ENCODE measurements at regions not wholly inside any gene's neighbourhood (a gene's known extent, or its start where the extent isn't known, plus 50 kb on each side); places are given as distances from the start of the nearest gene placed in this dataset.

DNA sequence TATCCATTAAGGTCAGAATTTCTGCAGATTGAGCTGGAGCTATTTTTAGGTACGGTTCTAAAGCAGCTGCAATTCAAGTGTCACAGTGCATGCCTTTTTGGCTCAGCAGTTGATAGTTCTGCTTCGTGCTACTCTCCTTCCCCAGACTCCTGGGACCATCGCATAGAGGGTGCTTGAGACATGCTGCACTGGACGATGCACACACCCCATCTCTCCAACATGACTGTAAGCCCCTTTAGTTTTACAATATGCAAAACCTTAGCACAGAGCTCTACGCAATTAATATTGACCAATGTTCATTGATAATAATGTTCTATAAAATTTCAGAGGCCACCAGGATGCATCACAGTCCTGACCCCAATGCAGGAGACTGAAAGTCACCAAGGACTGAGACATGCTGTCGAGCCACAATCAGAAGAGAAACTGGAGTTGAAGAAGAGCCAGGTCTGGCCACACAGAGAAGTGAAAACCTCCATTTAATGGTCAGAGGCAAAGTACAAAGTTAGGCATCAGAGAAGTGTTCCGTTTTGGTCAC, 120.9 kb upstream of the ZC3H12C start:
- no peak for DNase-seq (ENCODE audit: low spot score)

DNA sequence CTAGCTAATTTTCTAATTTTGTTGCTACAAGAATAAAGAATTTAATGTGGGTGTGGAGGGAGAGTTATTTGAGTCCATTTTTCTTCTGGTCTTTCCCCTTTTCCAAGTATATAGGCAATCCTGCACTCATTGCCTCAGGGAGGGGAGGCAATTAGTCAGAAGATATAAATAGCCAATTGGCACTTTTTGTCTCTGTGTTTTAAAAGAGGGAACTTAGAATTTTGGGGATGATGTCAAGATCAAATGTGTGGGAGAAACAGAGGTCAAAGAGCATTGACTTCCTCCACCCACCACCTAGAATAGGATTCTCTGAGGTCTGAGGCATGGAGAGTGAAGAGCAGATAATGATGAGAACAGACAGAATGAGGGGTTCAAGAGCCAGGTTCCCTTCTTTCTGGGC, 120.3 kb upstream of the ZC3H12C start:
- DNase-seq (ENCODE audit: low spot score) = no peak

DNA sequence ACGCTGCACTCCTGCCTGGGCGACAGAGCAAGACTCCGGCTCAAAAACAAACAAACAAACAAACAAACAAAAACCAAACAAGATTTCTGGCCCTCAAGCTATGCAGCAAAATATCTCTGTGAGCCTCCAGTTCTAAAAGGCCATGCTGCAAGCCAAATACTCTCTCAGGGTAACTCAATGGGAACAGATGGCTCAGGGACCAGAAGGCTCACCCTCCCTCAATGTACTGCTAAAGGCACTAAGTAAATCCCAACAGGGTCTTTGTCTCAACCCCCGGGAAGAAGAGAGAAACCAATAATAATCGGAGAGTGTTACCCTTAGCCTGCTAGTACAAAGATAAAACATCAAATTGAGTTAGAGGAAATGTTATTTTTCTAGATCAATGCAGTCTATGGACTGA, 119.7 kb upstream of the ZC3H12C start:
- DNase-seq (ENCODE audit: low spot score) = no peak

DNA sequence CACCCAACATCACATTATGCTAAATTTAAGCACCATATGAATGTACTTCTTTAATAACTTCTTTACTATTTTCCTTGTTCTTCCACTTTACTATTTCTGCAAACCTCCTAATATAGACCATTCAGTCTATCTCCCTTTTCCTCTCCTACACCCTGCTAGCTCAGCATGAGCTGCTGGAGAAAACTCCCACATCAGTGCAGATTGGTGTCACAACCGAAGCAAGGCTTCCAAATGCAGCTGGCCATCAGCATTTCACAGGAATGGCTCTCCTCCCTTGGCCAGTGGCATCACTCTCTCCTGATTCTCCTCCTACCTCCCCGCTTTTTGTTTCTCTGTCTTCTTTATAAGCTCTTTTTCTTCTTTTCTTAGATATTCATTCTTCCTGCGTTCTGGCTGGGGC, 118.7 kb upstream of the ZC3H12C start:
- DNase-seq (ENCODE audit: low spot score) = no peak

- DNase-seq (ENCODE audit: low spot score) = no peak
These were observed 114.3 kb upstream of the ZC3H12C start for GRCh38 chr11:109978895-109979294.

GRCh38 chr11:109981031-109981636, 112.1 kb upstream of the ZC3H12C start:
- DNase-seq (ENCODE audit: low spot score) = no peak

GRCh38 chr11:109983358-109983757, 109.8 kb upstream of the ZC3H12C start:
- DNase-seq (ENCODE audit: low spot score) = no peak

DNA sequence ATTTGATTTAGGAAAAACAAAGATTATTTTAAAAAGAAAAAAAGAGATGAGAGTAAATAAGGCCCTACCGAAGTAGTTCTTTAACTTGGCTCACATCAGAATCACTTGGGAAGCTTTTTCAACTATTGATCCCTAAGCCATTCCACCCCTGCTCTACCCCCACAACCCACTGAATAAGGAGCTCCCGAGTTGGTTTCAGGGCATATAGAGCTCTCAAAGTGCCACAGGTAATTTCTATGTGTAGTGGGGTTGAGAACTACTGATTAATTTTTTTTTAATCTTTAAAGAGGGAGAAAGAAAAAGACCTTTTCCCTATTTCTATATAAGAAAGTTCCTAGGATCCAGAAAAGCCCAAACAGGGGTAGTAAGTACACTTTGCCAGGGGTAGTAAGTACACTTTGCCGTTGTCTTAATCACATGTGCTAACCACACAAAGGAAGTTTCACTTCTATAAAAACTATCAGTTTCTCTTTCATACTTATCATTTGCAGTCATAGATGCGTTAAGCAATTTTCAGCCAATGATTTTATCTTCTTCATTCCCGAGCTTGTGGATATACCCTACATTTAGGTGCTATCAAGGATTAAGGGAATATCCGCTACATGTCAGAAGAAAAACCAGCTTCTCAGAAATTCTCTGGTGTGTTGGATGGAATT, 108.4 kb upstream of the ZC3H12C start:
- DNase-seq (ENCODE audit: low spot score) = no peak

- no peak for DNase-seq (ENCODE audit: low spot score)
These were observed 106.7 kb upstream of the ZC3H12C start for GRCh38 chr11:109986488-109986887.

DNA sequence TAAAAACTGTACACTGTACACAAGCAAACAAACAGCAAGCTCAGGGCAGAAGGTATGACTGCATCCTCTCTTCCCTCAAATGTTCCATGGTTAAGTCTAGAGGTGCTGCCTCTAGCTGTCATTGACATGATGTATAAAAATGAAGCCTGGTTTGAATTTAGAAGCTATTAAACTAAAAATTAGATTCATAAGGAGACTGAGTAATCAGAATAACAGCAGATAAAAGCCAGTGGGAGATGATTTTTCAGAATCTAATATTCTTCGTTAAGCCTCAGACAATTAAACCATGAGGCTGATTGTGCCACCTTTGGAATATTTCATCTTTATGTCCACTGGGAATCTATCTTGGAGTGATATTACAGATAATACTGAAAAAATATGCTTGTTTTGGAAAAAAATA, 101.4 kb upstream of the ZC3H12C start:
- DNase-seq (ENCODE audit: low spot score) = no peak

- DNase-seq (ENCODE audit: low spot score) = no peak
These were observed 99.4 kb upstream of the ZC3H12C start for GRCh38 chr11:109993786-109994185.

GRCh38 chr11:109994907-109995306, 98.3 kb upstream of the ZC3H12C start:
- no peak for DNase-seq (ENCODE audit: low spot score)

- no peak for DNase-seq (ENCODE audit: low spot score)
These were observed 97.1 kb upstream of the ZC3H12C start for GRCh38 chr11:109996060-109996459.

GRCh38 chr11:109998921-109999320, 94.3 kb upstream of the ZC3H12C start:
- DNase-seq (ENCODE audit: low spot score) = no peak

DNA sequence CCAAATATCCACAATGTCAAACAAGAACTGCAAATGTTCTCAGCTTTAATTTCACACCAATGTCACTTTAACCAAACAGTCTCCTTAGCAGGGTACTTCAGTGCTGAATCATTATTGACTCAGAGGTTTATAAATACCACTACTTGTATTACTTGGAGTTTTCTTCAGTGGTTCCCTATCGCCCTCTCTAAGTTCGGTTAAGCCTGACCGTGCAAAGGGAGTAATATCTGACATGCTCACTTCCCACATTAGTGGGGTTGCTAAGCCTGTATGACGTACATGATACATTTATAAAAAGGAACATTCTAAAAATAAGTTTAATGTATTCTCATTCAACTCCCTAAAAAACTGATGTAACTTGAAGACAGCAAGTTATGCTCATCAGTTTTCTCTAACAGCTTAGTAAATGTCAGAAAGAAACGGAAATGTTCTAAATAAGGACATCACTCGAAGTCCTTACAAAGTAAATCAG, 93.1 kb upstream of the ZC3H12C start:
- DNase-seq (ENCODE audit: low spot score) = no peak

DNA sequence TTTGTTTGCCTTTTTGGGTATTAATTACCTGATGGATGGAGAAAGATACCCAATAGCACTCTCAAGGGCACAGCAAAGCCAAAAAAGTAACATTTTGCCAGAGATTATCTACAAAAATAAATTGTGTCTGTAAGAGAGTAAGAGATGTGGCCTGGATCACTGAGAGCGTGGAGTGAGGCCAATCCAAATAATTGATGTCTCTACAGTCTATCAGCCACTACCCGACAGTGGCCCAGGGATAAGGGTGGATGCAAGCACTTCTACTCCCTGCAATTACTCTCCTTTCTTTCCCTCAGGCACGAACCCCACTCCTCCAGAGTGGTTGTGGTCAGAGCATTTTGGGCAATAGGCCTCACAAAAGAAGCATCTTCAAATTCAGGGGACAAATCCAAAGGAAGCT, 92.3 kb upstream of the ZC3H12C start:
- DNase-seq (ENCODE audit: low spot score) = no peak

DNA sequence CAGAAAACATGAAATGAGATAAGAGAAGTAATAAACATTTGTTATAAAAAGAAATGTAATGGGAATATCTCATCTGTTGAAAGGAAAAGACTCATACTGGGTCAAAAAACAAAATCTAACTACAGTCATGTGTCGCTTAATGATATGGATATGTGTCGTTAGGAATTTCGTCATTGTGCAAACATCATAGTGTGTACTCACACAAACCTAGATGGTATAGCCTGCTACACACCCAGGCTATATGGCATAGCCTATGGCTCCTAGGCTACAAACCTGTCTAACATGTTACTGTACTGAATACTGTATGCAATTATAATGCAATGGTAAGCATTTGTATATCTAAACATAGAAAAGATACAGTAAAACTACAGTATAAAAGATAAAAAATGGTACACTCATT, 89.8 kb upstream of the ZC3H12C start:
- DNase-seq (ENCODE audit: low spot score) = no peak

- DNase-seq (ENCODE audit: low spot score) = no peak
These were observed 81.6 kb upstream of the ZC3H12C start for GRCh38 chr11:110011595-110011994.

GRCh38 chr11:110015695-110016094, 77.5 kb upstream of the ZC3H12C start:
- DNase-seq (ENCODE audit: low spot score) = no peak

DNA sequence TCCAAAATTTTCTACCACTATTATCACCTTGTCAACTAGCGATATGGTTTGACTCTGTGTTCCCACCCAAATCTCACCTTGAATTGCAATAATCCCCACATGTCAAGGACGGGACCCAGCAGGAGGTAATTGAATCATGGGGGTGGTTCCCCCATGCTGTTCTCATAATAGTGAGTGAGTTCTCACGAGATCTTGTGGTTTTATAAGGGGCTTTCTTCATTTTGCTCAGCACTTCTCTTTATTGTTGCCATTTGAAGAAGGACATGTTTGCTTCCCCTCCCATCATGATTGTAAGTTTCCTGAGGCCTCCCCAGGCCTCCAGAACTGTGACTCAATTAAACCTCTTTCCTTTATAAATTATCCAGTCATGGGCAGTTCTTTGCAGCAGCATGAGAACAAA, 73.5 kb upstream of the ZC3H12C start:
- DNase-seq (ENCODE audit: low spot score) = no peak

DNA sequence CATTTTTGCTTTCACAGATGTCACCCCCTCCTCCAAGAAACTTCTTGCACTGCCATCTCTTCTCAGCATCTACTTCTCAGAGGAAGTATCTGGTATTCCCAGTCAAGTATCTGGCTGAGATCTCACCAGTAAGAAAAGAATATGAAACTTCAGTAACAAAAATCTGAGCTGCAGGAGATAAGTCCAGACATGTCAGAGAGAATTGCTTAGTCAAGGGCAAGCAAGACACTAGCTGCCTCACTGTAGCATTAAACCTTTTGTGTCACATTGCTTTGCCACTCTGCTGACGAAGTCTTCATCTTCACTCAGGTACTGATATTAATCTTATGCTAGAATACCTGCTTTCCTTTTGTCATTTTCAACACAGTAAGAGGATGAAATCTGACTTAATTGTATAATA, 70.6 kb upstream of the ZC3H12C start:
- DNase-seq (ENCODE audit: low spot score) = no peak

DNA sequence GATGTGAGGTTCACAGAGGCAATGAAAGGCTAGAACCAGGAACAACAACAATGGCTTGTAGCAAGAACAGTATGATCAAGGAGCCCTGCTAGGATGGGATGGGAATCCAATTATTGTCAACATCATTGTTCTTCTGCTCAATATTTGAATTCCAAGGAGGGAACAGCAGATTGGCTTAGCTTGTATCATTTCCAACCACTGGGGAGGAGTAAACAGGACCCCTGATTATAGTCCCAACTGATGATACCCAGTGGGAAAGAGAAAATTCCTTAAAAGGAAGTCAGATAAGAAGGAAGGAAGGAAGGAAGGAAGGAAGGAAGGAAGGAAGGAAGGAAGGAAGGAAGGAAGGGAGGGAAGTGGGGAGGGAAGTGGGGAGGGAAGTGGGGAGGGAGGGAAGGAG, 69.5 kb upstream of the ZC3H12C start:
- no peak for DNase-seq (ENCODE audit: low spot score)

- DNase-seq (ENCODE audit: low spot score) = no peak
These were observed 66.2 kb upstream of the ZC3H12C start for GRCh38 chr11:110026858-110027626.
